ENCODE measurements at regions not wholly inside any gene's neighbourhood (a gene's known extent, or its start where the extent isn't known, plus 50 kb on each side); places are given as distances from the start of the nearest gene placed in this dataset.

DNA sequence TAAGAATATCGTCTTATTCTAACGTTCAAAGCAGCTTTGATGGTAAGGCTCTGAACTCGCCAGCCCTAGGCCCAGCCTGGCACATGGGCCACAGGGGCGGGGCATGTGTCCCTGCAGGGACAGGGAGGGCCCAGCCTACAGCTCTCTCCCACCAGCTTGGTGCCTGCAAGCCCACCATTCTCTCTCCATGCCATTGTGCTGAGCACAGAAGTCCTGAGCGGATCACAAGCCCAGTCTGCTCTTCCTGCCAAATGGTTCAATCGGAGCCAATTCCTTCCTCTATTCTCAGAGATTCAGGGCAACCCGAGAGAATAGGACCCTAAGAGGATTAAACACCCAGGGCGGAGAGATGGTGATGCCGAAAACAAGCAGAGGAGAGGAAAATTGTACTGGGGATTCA lies 50.3 kb upstream of the APCDD1 start:
- Histone ChIP-seq H3K4me3 (ENCODE audit: low read length) (no peak overlapping the region), H3K4me1 (ENCODE audit: control insufficient read depth, insufficient read depth, low read length) (no peaks in the 10 kb centered on the region), H3K36me3 (ENCODE audit: control insufficient read depth, insufficient read depth, low read length) (no peaks in the 10 kb centered on the region), H3K9me3 (ENCODE audit: control insufficient read depth, insufficient read depth, low read length) (no peaks in the 10 kb centered on the region), H3K27ac (ENCODE audit: low read length) (no peak overlapping the region), H3K27me3 (ENCODE audit: control insufficient read depth, insufficient read depth, low read length) (no peaks in the 10 kb centered on the region)
- DNase-seq (ENCODE audit: low read depth, low spot score): no peak
- WGBS (ENCODE audit: insufficient coverage, insufficient read length): no CpG with 5 or more reads among the region's 9 CpGs
